Esophagus squamous epithelium (tissue), 5 donors: ENCODE measurements at regions not wholly inside any gene's neighbourhood (a gene's known extent, or its start where the extent isn't known, plus 50 kb on each side); places are given as distances from the start of the nearest gene placed in this dataset.
A peak's percentile ranks its signal among the peaks of the same experiment; 100 is the strongest.

ENCODE experiments used
- DNase-seq: peaks from one replicate; lab custom pipeline; 2025; lab: John Stamatoyannopoulos, UW
- H3K27ac ChIP-seq, 4 donors: fragments of 200-600 bp; sonication (generic); one replicate each; pipeline ENCODE4 v1.5.1; 2016 to 2019; ENCODE audit warnings: mild to moderate bottlenecking in 1 of 4
- H3K27me3 ChIP-seq, 4 donors: fragments of 200-600 bp; sonication (generic); 1 replicate in 3 of 4; 2 replicates in 1 of 4; pipeline versions ENCODE4 v1.5.1 to v1.6.0; 2017 to 2021; ENCODE audit warnings: antibody characterized with exemption in 1 of 4
- H3K36me3 ChIP-seq, 3 donors: fragments of 200-600 bp; sonication (generic); one replicate each; pipeline ENCODE4 v1.5.1; 2016 to 2019
- H3K4me1 ChIP-seq, 3 donors: fragments of 200-600 bp; sonication (generic); one replicate each; pipeline ENCODE4 v1.5.1; 2017 to 2019
- H3K4me3 ChIP-seq, 4 donors: fragments of 200-600 bp; sonication (generic); 1 replicate in 3 of 4; 2 replicates in 1 of 4; pipeline ENCODE4 v1.5.1; 2016 to 2019; ENCODE audit warnings: mild to moderate bottlenecking in 2 of 4, moderate library complexity in 1 of 4
- H3K9me3 ChIP-seq, 3 donors: fragments of 200-600 bp; sonication (generic); one replicate each; pipeline ENCODE4 v1.5.1; 2016 to 2019
- POLR2A ChIP-seq, 4 donors: fragments of 450-650 bp; IDR thresholded peaks; one replicate each; pipeline ENCODE4 v1.6.1; 2017; ENCODE audit warnings: antibody characterized with exemption in 4 of 4, mild to moderate bottlenecking in 4 of 4, moderate library complexity in 3 of 4
- WGBS, 2 donors: methylation state at CpG; one replicate each; pipeline ENCODE4 v1.1.5; 2018; 5-methylcytosine and 5-hydroxymethylcytosine counted together
- intact Hi-C: fragments of 100-400 bp; cut with DNase I; formaldehyde crosslinking; loops from one replicate; pipeline ENCODE4 v1.15.0; 2022
- TF ChIP-seq, protein P1 (sequence below), 6 experiments: fragments of 450-650 bp in 4 of 6; fragments of 200-600 bp in 2 of 6; sonication (generic) in 2 of 6; IDR thresholded peaks; one replicate each; pipeline ENCODE4 v1.5.1; 2016 to 2019; ENCODE audit warnings: antibody characterized with exemption in 6 of 6, mild to moderate bottlenecking in 4 of 6, moderate library complexity in 4 of 6
- donor health status: DM: yes; HTN: yes; CAD: no.

DNA sequence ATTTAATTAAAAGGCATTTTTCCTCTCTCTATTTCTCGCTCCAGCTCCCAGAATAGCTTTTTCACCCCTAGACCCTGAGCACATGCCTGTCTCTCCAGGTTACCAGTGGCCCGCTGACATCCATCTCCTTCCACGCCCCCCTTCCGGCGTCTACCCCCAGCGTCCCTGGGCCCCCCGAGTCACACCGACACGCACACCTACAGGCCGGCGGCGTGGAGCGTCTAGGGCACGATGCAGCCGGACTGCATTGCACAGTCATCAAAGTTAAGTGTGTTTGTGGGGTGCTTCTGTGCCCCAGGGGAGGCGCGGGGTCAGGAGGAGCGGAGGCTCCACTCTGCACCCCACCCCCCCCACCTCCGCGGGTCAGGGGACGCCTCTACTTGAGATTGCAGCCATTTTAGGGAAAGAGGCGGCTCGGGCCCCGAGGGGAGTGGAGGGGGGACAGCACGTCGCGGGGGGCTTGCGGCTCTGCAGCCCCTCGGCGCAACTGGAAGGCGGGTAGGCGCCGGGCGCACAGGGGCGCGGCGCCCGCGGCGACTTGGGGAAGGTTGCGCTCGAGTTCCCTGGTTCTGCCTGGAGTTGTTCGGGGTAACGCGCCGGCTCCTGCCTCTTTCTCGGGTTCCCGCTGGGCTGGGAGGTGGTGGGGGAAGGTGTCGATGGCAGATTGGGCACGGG, 112.7 kb downstream of the DHX15 start:
- WGBS, 2 donors, result 0 to 1% methylated on average over 6 to 14 of the region's 50 CpGs
- H3K4me1 ChIP-seq, result peaks cover 21 to 46% (median 24%) of the 10 kb centered on the region in 3 donors
- H3K27me3 ChIP-seq, result peaks cover 0 to 68% (median 2%) of the 10 kb centered on the region in 4 donors
- no peaks in the 10 kb centered on the region for H3K36me3 ChIP-seq
- peak overlapping the region; percentile 46 to 84 (median 80) for H3K27ac ChIP-seq
- intact Hi-C loops, result no loop called here
- H3K4me3 ChIP-seq, result peak overlapping the region; percentile 40 to 78 (median 58)
- TF ChIP-seq POLR2A (IDR thresholded peaks at IDR 0.05), result no peak
- TF ChIP-seq, protein P1, sequence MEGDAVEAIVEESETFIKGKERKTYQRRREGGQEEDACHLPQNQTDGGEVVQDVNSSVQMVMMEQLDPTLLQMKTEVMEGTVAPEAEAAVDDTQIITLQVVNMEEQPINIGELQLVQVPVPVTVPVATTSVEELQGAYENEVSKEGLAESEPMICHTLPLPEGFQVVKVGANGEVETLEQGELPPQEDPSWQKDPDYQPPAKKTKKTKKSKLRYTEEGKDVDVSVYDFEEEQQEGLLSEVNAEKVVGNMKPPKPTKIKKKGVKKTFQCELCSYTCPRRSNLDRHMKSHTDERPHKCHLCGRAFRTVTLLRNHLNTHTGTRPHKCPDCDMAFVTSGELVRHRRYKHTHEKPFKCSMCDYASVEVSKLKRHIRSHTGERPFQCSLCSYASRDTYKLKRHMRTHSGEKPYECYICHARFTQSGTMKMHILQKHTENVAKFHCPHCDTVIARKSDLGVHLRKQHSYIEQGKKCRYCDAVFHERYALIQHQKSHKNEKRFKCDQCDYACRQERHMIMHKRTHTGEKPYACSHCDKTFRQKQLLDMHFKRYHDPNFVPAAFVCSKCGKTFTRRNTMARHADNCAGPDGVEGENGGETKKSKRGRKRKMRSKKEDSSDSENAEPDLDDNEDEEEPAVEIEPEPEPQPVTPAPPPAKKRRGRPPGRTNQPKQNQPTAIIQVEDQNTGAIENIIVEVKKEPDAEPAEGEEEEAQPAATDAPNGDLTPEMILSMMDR (IDR thresholded peaks at IDR 0.05), result no peak
- DNase-seq, result no peak
- H3K9me3 ChIP-seq, result no peaks in the 10 kb centered on the region

DNA sequence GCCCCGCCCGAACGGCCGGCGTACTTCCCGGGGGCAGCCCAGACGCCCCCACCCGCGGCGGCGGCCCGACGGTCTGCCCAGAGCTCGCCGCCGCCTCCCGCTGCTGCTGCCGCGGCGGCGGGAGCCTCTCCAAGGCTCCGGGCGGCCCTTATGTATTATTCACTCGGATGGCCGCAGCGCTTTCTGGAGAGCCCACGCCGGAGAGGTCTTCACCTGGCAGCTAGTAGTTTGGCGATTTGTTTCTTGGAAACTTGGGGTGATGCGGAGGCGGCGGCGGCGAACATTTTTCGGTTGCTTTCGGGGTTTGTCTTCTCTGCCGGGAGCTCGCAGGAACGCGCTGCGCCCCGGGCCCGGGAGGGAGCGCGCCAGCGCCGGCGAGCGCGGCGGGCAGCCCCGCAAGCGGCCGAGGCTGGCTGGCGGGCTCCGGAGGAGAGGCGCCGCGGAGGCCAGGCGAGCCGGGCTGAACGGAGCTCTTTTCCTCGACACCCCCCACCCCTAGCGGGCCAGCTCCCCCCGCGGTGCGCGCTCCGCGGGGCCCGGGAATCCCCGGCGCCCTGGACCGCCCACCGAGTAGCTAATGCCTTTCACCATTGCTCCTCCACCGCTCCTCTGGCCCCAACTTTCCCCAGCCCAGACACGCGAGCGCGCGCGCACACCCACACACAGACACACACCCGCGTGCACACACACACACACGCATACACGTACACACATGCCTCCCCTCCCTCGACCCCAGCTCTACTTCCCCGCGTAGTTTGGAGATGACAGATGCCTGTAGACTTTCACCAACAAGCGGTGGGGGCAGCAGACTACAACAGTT, 113.5 kb downstream of the DHX15 start:
- H3K4me1 ChIP-seq, result peaks cover 21 to 46% (median 24%) of the 10 kb centered on the region in 3 donors
- H3K36me3 ChIP-seq, result no peaks in the 10 kb centered on the region
- intact Hi-C loops, result no loop called here
- no peaks in the 10 kb centered on the region for H3K9me3 ChIP-seq
- H3K27ac ChIP-seq, result peak overlapping the region; percentile 30 to 84 (median 80)
- peaks cover 0 to 73% (median 2%) of the 10 kb centered on the region in 4 donors for H3K27me3 ChIP-seq
- DNase-seq, result no peak
- WGBS, 2 donors, result 0% methylated on average over 18 to 24 of the region's 90 CpGs
- peak overlapping the region; percentile 40 to 78 (median 58) for H3K4me3 ChIP-seq
- TF ChIP-seq POLR2A (IDR thresholded peaks at IDR 0.05), result no peak
- TF ChIP-seq, protein P1 (IDR thresholded peaks at IDR 0.05), result no peak

DNA sequence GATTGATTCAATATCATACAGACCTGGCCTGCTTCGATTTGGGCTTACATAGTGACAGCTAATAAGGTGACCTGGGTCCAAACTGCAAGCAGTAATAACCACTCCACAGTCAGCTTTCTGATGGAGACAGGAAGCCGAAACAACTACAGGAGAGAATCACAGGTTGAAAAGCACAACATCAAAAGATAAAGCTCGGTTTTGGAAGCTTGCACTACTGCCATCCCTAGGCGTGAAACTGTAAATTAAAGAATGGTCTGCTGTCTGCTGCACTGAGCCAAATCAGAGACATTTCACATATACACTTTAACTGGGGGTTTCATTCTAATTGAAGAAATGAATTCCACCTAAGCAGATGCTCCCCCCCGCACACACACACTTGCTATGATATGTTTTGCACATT, 116.3 kb downstream of the DHX15 start:
- Histone ChIP-seq H3K4me1 (peaks cover 21 to 40% (median 21%) of the 10 kb centered on the region in 3 donors), H3K9me3 (no peaks in the 10 kb centered on the region), H3K4me3 (no peak overlapping the region), H3K27me3 (peaks cover 0 to 83% (median 2%) of the 10 kb centered on the region in 4 donors), H3K27ac (no peak overlapping the region), H3K36me3 (no peaks in the 10 kb centered on the region)
- WGBS, 2 donors, result 82 to 86% methylated on average over 5 of the region's 5 CpGs
- intact Hi-C loops, result no loop called here
- TF ChIP-seq POLR2A (IDR thresholded peaks at IDR 0.05), result no peak
- TF ChIP-seq, protein P1 (IDR thresholded peaks at IDR 0.05), result no peak
- no peak for DNase-seq

DNA sequence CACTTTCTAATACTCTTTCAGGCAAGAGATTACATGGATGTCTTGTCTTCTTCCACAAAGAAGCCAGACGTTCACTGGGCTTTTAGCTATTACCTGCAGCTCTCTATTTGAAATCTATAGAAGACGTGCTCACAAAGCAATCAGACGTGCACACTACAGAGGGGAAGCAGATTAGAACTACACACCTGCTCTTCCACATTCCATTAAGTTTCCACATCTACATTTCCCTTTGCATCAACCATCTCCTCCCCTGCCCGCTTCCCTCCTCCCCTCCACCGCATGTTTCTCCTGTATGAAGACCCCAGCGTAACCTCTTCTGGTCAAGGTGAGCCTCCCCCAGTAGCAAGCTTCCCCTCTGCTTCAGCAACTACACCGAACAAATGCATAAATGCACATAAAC, 119.8 kb downstream of the DHX15 start:
- no peak overlapping the region for H3K4me3 ChIP-seq
- H3K4me1 ChIP-seq, result peaks cover 0 to 5% (median 0%) of the 10 kb centered on the region in 3 donors
- no peaks in the 10 kb centered on the region for H3K9me3 ChIP-seq
- peaks cover 0 to 47% (median 0%) of the 10 kb centered on the region in 4 donors for H3K27me3 ChIP-seq
- TF ChIP-seq POLR2A (IDR thresholded peaks at IDR 0.05), result no peak
- TF ChIP-seq, protein P1 (IDR thresholded peaks at IDR 0.05), result no peak
- 70 to 80% methylated on average over 7 of the region's 7 CpGs for WGBS, 2 donors
- intact Hi-C loops, result no loop called here
- no peak overlapping the region for H3K27ac ChIP-seq
- no peaks in the 10 kb centered on the region for H3K36me3 ChIP-seq
- no peak for DNase-seq

DNA sequence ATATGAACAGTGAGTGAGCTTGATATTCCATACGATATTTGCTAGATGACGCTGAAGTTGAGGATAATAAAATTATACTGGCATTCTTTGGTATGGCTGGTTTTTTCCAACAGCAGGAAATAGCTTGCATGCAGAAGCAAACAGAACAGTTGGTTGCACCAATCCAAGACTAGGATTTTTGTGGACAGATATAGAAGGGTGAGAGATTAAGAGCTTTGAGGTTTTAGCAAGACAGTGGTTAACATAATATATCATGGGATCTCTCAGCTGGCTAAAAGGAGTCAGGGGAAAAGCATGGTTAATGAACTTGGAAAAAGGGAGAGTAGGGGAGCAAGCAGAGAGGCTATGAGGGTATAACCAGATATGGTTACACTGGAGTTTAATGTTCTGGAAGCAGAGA, 127.9 kb downstream of the DHX15 start:
- Histone ChIP-seq H3K36me3 (no peaks in the 10 kb centered on the region), H3K27me3 (peaks cover 0 to 2% (median 0%) of the 10 kb centered on the region in 4 donors), H3K4me3 (no peak overlapping the region), H3K27ac (no peak overlapping the region), H3K4me1 (no peaks in the 10 kb centered on the region), H3K9me3 (no peaks in the 10 kb centered on the region)
- 94 to 98% methylated on average over 2 of the region's 2 CpGs for WGBS, 2 donors
- TF ChIP-seq, protein P1 (IDR thresholded peaks at IDR 0.05), result no peak
- no peak for TF ChIP-seq POLR2A (IDR thresholded peaks at IDR 0.05)
- DNase-seq, result no peak
- intact Hi-C loops, result no loop called here
